ENCODE measurements at regions not wholly inside any gene's neighbourhood (a gene's known extent, or its start where the extent isn't known, plus 50 kb on each side); places are given as distances from the start of the nearest gene placed in this dataset.

DNA sequence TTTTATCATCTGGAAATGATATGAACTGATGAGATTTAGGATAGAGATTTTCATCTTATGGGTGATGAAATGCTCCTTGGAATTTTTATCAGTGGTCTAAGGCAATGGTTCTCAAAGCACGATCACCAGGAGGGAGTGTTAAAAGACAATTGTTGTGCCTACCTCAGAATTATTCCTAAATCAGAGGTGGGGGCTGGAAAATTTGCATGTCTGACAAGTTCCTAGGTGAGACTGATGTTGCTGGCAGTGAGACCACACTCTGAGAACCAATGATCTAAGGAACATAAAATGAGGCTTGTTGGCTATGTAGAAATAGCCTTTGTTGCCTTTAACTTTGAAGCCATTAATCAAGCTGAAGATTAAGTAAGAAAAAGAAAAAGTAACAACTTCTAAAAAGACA, 416.6 kb upstream of the AZI2 start:
- TF ChIP-seq, protein P1, sequence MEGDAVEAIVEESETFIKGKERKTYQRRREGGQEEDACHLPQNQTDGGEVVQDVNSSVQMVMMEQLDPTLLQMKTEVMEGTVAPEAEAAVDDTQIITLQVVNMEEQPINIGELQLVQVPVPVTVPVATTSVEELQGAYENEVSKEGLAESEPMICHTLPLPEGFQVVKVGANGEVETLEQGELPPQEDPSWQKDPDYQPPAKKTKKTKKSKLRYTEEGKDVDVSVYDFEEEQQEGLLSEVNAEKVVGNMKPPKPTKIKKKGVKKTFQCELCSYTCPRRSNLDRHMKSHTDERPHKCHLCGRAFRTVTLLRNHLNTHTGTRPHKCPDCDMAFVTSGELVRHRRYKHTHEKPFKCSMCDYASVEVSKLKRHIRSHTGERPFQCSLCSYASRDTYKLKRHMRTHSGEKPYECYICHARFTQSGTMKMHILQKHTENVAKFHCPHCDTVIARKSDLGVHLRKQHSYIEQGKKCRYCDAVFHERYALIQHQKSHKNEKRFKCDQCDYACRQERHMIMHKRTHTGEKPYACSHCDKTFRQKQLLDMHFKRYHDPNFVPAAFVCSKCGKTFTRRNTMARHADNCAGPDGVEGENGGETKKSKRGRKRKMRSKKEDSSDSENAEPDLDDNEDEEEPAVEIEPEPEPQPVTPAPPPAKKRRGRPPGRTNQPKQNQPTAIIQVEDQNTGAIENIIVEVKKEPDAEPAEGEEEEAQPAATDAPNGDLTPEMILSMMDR (IDR thresholded peaks at IDR 0.05), result no peak
- TF ChIP-seq POLR2AphosphoS5 (IDR thresholded peaks at IDR 0.05) (no peak), POLR2A (IDR thresholded peaks at IDR 0.05) (no peak)
